ENCODE measurements at regions not wholly inside any gene's neighbourhood (a gene's known extent, or its start where the extent isn't known, plus 50 kb on each side); places are given as distances from the start of the nearest gene placed in this dataset.
"Not testable (repeated sequence)": the region's sequence is repeated elsewhere in the genome, so short reads cannot be mapped to it uniquely, and the experiment has no call there.

- no peak for DNase-seq
Measured at GRCh38 chrX:69060631-69061408, 104.4 kb downstream of the PJA1 start.

- DNase-seq: no peak
Measured at GRCh38 chrX:69055193-69055592, 110.1 kb downstream of the PJA1 start.

- not testable (repeated sequence) for DNase-seq
Measured at GRCh38 chrX:69054497-69054896, 110.8 kb downstream of the PJA1 start.

- no peak for DNase-seq
Measured at GRCh38 chrX:69051901-69052300, 113.4 kb downstream of the PJA1 start.

- no peak for DNase-seq
Measured at GRCh38 chrX:69050051-69050765, 115.0 kb downstream of the PJA1 start.

GRCh38 chrX:69046996-69047490 is 118.2 kb downstream of the PJA1 start:
- no peak for DNase-seq

GRCh38 chrX:69045616-69046345 is 119.5 kb downstream of the PJA1 start:
- no peak for DNase-seq

- no peak for DNase-seq
Measured at GRCh38 chrX:69038816-69039215, 126.4 kb downstream of the PJA1 start.

GRCh38 chrX:69038188-69038587 is 127.1 kb downstream of the PJA1 start:
- no peak for DNase-seq

GRCh38 chrX:69037786-69038185 is 127.5 kb downstream of the PJA1 start:
- no peak for DNase-seq

- DNase-seq: no peak
Measured at GRCh38 chrX:69036674-69037573, 128.3 kb downstream of the PJA1 start.

- no peak for DNase-seq
Measured at GRCh38 chrX:69034451-69034850, 130.8 kb downstream of the PJA1 start.

GRCh38 chrX:69033936-69034335 is 131.3 kb downstream of the PJA1 start:
- no peak for DNase-seq

- no peak for DNase-seq
Measured at GRCh38 chrX:69032601-69033000, 132.7 kb downstream of the PJA1 start.

- no peak for DNase-seq
Measured at GRCh38 chrX:69031971-69032391, 133.3 kb downstream of the PJA1 start.

- no peak for DNase-seq
Measured at GRCh38 chrX:69031181-69031580, 134.1 kb downstream of the PJA1 start.

GRCh38 chrX:69029771-69030170 is 135.5 kb downstream of the PJA1 start:
- DNase-seq: no peak

GRCh38 chrX:69028761-69029120 is 136.5 kb downstream of the PJA1 start:
- DNase-seq: no peak

- no peak for DNase-seq
Measured at GRCh38 chrX:69028006-69028760, 137.1 kb downstream of the PJA1 start.

GRCh38 chrX:69027181-69028005 is 137.9 kb downstream of the PJA1 start:
- no peak for DNase-seq

- DNase-seq: no peak
Measured at GRCh38 chrX:69025802-69026301, 139.4 kb downstream of the PJA1 start.

Data from activated CD8-positive, alpha-beta memory T cell treated with anti-CD3 and anti-CD28 coated beads, Interleukin-2, amount 50 U/mL, for 48 hours (primary cell).